ENCODE measurements at regions not wholly inside any gene's neighbourhood (a gene's known extent, or its start where the extent isn't known, plus 50 kb on each side); places are given as distances from the start of the nearest gene placed in this dataset.

- TF ChIP-seq CTCF (IDR thresholded peaks at IDR 0.05) (no peak), POLR2AphosphoS5 (IDR thresholded peaks at IDR 0.05) (no peak), POLR2A (IDR thresholded peaks at IDR 0.05) (no peak), EP300 (IDR thresholded peaks at IDR 0.05) (no peak)
Observed at GRCh38 chr6:45816674-45817297, 198.9 kb downstream of the CLIC5 start.

Data from gastroesophageal sphincter (tissue), 3 donors.